A673 (cell line): ENCODE measurements at regions not wholly inside any gene's neighbourhood (a gene's known extent, or its start where the extent isn't known, plus 50 kb on each side); places are given as distances from the start of the nearest gene placed in this dataset.

Experiments used
- BruUV-seq: library from RNA; stranded (reverse); fragments of 400-500 nt; replicated peaks from 2 replicates; lab custom pipeline; 2021; lab: Mats Ljungman, UMichigan
- CTCF ChIA-PET: fragments of 300-600 bp; sonication (Branson Sonifier 250); formaldehyde crosslinking; loops from one replicate; lab custom pipeline; 2022; ENCODE audit warnings: antibody characterized with exemption; lab: Charles Lee
- POLR2A ChIA-PET: fragments of 300-600 bp; sonication (Branson Sonifier 250); formaldehyde crosslinking; loops from one replicate; lab custom pipeline; 2022; ENCODE audit warnings: antibody characterized with exemption; ENCODE audit not compliant: low non-redundant PET; lab: Charles Lee
- DNase-seq: peaks from one replicate; pipeline ENCODE4 v3.0.0-alpha.2; 2015; ENCODE audit warnings: low spot score
- H3K27ac ChIP-seq: fragments of 200-600 bp; sonication (generic); 2 replicates; pipeline ENCODE4 v1.5.1; 2016; ENCODE audit warnings: mixed run types, low read depth, mild to moderate bottlenecking, mixed read lengths, antibody characterized with exemption, low read length; ENCODE audit not compliant: poor library complexity, severe bottlenecking
- H3K27me3 ChIP-seq: fragments of 200-600 bp; sonication (generic); replicated peaks from 2 replicates; pipeline ENCODE4 v1.6.1; 2017; ENCODE audit warnings: mixed run types, low read depth, mild to moderate bottlenecking, mixed read lengths, antibody characterized with exemption, low read length; ENCODE audit not compliant: insufficient read depth, poor library complexity
- H3K36me3 ChIP-seq: fragments of 200-600 bp; sonication (generic); 2 replicates; pipeline ENCODE4 v1.6.1; 2016; ENCODE audit warnings: mixed run types, mild to moderate bottlenecking, mixed read lengths, antibody characterized with exemption, low read length; ENCODE audit not compliant: insufficient read depth, poor library complexity, severe bottlenecking
- H3K4me1 ChIP-seq: fragments of 200-600 bp; sonication (generic); 2 replicates; pipeline ENCODE4 v1.6.1; 2017; ENCODE audit warnings: mixed run types, mild to moderate bottlenecking, mixed read lengths, antibody characterized with exemption, low read length; ENCODE audit not compliant: insufficient read depth, poor library complexity, severe bottlenecking
- H3K4me3 ChIP-seq: fragments of 200-600 bp; sonication (generic); 2 replicates; pipeline ENCODE4 v1.5.1; 2016; ENCODE audit warnings: low read depth, mixed run types, mild to moderate bottlenecking, mixed read lengths, low read length; ENCODE audit not compliant: poor library complexity, severe bottlenecking
- H3K9me3 ChIP-seq: fragments of 200-600 bp; sonication (generic); 2 replicates; pipeline ENCODE4 v1.6.1; 2016; ENCODE audit warnings: mixed run types, low read depth, mild to moderate bottlenecking, mixed read lengths, antibody characterized with exemption, low read length; ENCODE audit not compliant: poor library complexity, severe bottlenecking
- EZH2 ChIP-seq: fragments of 200-600 bp; sonication (generic); IDR thresholded peaks from 2 replicates; pipeline ENCODE4 v1.6.1; 2017; ENCODE audit warnings: borderline replicate concordance, low read depth, mild to moderate bottlenecking, mixed read lengths, antibody characterized with exemption, low read length; ENCODE audit not compliant: poor library complexity, severe bottlenecking
- intact Hi-C: fragments of 100-400 bp; cut with micrococcal nuclease; formaldehyde crosslinking; loops from one replicate; pipeline ENCODE4 v1.10.0; 2022; ENCODE audit not compliant: unreplicated experiment
- TF ChIP-seq, protein P1 (sequence below): fragments of 300-800, 200-600 bp; sonication (generic); conservative IDR thresholded peaks from 2 replicates; pipeline ENCODE4 v1.5.1; 2017; ENCODE audit warnings: low read depth, mild to moderate bottlenecking, antibody characterized with exemption, low read length, moderate library complexity, mixed read lengths

DNA sequence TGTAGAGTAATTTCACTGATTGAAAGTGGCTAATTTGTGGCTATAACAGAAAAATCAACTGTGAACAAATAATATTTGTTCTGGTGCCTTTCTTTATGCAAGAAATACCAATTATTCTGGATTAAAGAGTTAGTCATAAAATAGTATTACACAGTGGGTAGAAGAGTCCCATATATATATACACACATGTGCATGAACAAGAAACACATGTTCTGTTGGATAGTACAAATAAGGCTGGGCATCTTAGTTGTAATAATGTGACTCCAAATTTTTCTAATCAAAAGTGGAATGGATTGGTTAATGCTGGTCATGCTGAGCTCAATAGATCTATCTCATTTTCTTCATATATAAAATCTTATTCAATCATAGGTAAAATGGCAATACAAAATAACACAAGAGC lies 179.4 kb downstream of the OGFRL1 start:
- Histone ChIP-seq H3K27ac (no peak overlapping the region), H3K4me1 (no peaks in the 10 kb centered on the region), H3K9me3 (peaks cover 18% of the 10 kb centered on the region), H3K27me3 (no peaks in the 10 kb centered on the region), H3K4me3 (no peak overlapping the region), H3K36me3 (no peaks in the 10 kb centered on the region)
- intact Hi-C loops, result no loop called here
- no TSS peak for BruUV-seq
- ChIA-PET POLR2A (no interaction called here), CTCF (no interaction called here)
- no peak for TF ChIP-seq EZH2
- TF ChIP-seq, protein P1, sequence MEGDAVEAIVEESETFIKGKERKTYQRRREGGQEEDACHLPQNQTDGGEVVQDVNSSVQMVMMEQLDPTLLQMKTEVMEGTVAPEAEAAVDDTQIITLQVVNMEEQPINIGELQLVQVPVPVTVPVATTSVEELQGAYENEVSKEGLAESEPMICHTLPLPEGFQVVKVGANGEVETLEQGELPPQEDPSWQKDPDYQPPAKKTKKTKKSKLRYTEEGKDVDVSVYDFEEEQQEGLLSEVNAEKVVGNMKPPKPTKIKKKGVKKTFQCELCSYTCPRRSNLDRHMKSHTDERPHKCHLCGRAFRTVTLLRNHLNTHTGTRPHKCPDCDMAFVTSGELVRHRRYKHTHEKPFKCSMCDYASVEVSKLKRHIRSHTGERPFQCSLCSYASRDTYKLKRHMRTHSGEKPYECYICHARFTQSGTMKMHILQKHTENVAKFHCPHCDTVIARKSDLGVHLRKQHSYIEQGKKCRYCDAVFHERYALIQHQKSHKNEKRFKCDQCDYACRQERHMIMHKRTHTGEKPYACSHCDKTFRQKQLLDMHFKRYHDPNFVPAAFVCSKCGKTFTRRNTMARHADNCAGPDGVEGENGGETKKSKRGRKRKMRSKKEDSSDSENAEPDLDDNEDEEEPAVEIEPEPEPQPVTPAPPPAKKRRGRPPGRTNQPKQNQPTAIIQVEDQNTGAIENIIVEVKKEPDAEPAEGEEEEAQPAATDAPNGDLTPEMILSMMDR, result no peak
- no peak for DNase-seq

DNA sequence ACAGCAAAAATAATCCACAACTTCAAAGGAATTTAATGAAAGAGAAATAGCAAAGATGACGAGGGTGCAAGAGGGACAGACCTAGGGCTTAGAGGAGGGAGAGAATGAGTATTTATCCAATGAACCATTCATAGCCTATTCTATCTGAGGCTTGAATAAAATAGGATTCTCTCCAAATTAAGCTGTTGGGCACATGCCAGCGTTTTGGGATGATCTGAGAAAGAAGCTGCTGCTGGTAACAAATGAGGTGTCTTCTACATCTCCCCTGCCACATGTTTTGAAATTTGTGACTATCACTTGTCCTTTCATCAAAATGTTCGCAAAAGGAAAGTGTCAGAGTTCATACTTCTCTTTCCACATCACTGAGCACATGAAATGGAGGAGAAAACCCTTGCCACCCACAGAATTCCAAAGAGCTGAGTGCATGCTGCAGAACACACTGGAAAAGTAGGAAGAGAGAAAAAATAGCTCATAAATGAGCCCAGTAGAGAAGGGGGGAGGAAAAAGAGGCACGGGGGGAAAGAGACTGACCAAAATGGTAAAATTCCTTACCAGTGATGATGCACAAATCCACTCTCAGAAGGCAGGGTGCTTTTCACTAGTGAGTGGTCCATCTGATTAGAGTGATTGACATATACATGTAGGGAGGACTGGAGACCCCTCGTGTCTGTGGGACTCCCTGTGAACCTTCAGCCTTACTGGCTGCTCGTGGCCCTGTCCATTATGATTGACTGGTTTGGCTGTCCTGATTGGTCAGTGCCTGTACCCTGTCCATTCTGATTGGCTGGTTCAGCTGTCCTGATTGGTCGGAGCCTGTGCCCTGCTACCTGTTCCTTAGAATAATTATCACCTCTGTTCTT lies 180.5 kb downstream of the OGFRL1 start:
- Histone ChIP-seq H3K36me3 (no peaks in the 10 kb centered on the region), H3K9me3 (peaks cover 18% of the 10 kb centered on the region), H3K4me3 (no peak overlapping the region), H3K27me3 (no peaks in the 10 kb centered on the region), H3K27ac (no peak overlapping the region), H3K4me1 (no peaks in the 10 kb centered on the region)
- intact Hi-C loops, result no loop called here
- BruUV-seq, result no TSS peak
- ChIA-PET CTCF (no interaction called here), POLR2A (interaction anchor here (0.6 kb wide), 1 partner anchor 402 kb away, joined by 19 read pairs; no protein-coding TSS in a partner anchor)
- DNase-seq, result peak; percentile 50
- TF ChIP-seq EZH2, result no peak
- TF ChIP-seq, protein P1, result no peak

GRCh38 chr6:71471718-71472117 lies 183.1 kb downstream of the OGFRL1 start:
- DNase-seq, result no peak
- H3K36me3 ChIP-seq, result no peaks in the 10 kb centered on the region
- no peaks in the 10 kb centered on the region for H3K27me3 ChIP-seq
- H3K9me3 ChIP-seq, result no peaks in the 10 kb centered on the region
- no TSS peak for BruUV-seq
- TF ChIP-seq, protein P1, result no peak
- no peak for TF ChIP-seq EZH2
- H3K4me1 ChIP-seq, result no peaks in the 10 kb centered on the region
- H3K27ac ChIP-seq, result no peak overlapping the region
- ChIA-PET CTCF (no interaction called here), POLR2A (interaction anchor here (0.9 kb wide), 1 partner anchor 22 kb away, joined by 3 read pairs; no protein-coding TSS in a partner anchor)
- intact Hi-C loops, result no loop called here
- no peak overlapping the region for H3K4me3 ChIP-seq
